SK-N-MC (cell line): ENCODE measurements at regions not wholly inside any gene's neighbourhood (a gene's known extent, or its start where the extent isn't known, plus 50 kb on each side); places are given as distances from the start of the nearest gene placed in this dataset.

ENCODE experiments used
- DNase-seq: peaks from one replicate; pipeline ENCODE4 v3.0.0-alpha.2; 2011; ENCODE audit warnings: low read depth, low spot score
- H3K27ac ChIP-seq: fragments of 200-600 bp; sonication (generic); 2 replicates; pipeline ENCODE4 v1.5.1; 2016; ENCODE audit warnings: mixed run types
- H3K36me3 ChIP-seq: fragments of 200-600 bp; sonication (generic); 2 replicates; pipeline ENCODE4 v1.6.1; 2017; ENCODE audit warnings: antibody characterized with exemption, low read length, mixed read lengths; ENCODE audit not compliant: insufficient read depth
- H3K4me3 ChIP-seq: fragments of 200-600 bp; sonication (generic); 2 replicates; pipeline ENCODE4 v1.5.1; 2016
- H3K9ac ChIP-seq: fragments of 200-600 bp; sonication (generic); 2 replicates; pipeline ENCODE4 v1.8.0; 2017; ENCODE audit warnings: mixed run types, mixed read lengths; ENCODE audit not compliant: insufficient read length
- H3K9me3 ChIP-seq: fragments of 200-600 bp; sonication (generic); 2 replicates; pipeline ENCODE4 v1.6.1; 2017; ENCODE audit warnings: low read depth, mild to moderate bottlenecking, antibody characterized with exemption, low read length, moderate library complexity, mixed read lengths
- EZH2 ChIP-seq: fragments of 200-600 bp; sonication (generic); IDR thresholded peaks from one replicate; pipeline ENCODE4 v1.6.1; 2017; ENCODE audit warnings: antibody characterized with exemption
- FOXP2 ChIP-seq: optimal IDR thresholded peaks from 2 replicates; pipeline ENCODE3; 2011; ENCODE audit warnings: mild to moderate bottlenecking, moderate library complexity; ENCODE audit not compliant: insufficient read depth; ENCODE audit errors: extremely low read length, control extremely low read depth
- POLR2AphosphoS5 ChIP-seq: IDR thresholded peaks from 2 replicates; pipeline ENCODE4 v1.6.1; 2012; ENCODE audit warnings: mild to moderate bottlenecking, low read depth, low read length, borderline replicate concordance

DNA sequence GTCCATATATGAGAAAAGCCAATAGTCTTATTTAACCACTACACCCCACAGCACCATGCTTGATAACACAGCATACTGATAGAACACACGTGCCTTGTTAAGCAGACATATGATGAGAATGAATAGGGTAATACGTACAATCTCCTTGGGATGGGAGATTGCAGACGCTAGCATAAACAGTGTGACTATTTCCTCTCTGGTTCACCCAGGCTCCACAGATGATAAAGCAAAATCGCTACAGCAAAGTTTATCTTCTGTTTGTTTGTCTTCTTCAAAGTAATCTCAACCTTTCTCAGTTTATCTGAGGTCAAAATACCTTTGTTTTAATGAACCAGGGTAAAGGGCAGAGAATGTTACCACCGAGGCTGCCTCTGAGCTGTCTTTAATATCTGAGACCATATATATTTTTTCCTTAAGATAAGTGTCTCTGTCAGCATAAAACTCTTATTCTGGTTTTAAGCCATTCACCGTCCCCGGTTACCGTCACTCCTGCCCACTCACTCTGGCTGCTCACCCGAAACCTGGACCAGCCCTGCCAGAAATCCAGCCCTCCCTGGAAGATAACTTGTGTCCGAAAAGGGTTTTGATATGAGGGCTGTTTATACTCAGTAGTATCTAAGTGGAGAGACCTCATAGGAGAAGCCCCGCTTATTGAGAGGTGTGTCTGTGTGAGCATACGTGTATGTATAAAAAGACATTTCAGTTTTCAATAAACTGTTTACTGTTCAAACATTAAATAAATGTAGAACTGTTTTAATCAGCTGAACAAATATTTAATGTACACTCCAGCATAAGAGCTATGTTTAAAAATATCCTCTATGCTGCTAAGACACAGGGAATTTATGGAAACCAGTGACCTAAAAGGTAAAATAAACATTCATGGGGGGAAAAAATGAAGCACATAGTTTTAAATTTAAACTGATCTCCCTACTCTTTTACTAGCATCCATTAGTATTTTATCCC, 465.4 kb downstream of the RASEF start:
- no peaks in the 10 kb centered on the region for H3K9me3 ChIP-seq
- no peaks in the 10 kb centered on the region for H3K36me3 ChIP-seq
- H3K9ac ChIP-seq, result no peak overlapping the region
- no peak overlapping the region for H3K27ac ChIP-seq
- TF ChIP-seq FOXP2, result no peak
- TF ChIP-seq EZH2, result no peak
- no peak for TF ChIP-seq POLR2AphosphoS5
- H3K4me3 ChIP-seq, result no peak overlapping the region
- no peak for DNase-seq

DNA sequence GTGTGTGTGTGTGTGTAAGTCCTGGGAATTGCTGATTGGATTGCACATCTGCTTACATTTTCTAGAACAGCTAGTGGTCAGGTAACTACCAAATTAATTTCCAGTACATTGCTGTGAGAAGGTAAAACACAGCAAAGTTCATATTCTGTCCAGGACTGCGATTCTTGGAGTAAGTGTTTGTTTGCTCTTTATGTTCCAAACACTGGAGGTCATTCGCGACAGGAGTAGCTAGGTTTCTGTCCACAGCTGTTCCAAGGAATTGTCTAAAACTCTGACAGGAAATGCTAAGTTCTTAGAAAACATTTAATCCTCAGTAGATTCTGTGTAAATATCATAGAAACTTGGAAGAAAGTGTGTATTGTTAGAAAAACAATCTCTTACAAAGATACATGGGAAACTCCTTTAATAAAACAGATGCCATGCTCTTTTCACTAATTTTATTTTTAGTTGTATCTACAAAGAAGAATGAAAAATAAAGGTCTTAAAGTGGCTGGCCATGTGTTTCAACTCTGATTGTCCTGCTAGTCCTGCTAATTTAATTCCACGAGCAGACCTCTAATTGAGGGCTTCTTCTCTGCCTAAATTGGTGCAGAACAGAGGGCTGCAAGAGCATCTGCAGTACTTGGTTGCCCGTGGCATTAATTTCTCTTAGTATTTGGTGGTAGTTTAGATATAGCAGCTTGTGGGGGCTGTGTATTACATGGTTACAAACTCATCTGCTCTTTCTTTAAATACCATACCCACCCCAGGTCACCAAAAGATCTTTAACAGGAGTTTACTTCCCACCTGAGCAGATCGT, 464.5 kb downstream of the RASEF start:
- H3K9ac ChIP-seq, result no peak overlapping the region
- DNase-seq, result no peak
- no peak overlapping the region for H3K4me3 ChIP-seq
- H3K27ac ChIP-seq, result no peak overlapping the region
- H3K9me3 ChIP-seq, result no peaks in the 10 kb centered on the region
- TF ChIP-seq FOXP2, result no peak
- no peak for TF ChIP-seq EZH2
- TF ChIP-seq POLR2AphosphoS5, result no peak
- H3K36me3 ChIP-seq, result no peaks in the 10 kb centered on the region

DNA sequence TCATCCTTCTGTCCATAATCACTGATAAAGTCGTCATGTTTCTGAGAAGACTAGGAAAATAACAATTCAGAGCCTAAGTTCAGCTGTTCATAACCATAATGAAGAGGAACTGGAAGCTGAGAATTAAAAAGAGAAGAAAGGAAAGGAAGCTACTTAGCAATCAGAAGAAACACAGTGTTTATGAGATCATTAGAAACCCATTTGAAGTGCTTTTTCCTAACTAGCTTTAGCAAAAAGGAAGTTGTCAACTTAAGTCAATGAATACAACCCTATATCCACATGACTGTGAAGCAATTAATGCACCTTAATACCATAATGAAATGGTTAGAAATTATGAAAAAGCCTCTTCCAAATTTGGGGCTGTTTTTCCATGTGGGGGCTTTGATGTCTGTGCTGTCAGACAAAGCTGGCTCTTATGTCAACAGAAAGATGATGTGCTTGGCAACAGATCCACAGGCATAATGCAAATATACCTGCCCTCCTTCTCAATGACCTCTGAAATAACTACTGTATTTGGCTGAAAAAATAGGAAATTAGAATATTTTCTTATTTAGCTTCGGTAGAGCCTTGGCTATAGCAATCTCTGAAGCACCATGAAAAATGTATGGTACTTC, 463.5 kb downstream of the RASEF start:
- Histone ChIP-seq H3K4me3 (no peak overlapping the region), H3K9ac (no peak overlapping the region), H3K36me3 (no peaks in the 10 kb centered on the region), H3K27ac (no peak overlapping the region), H3K9me3 (no peaks in the 10 kb centered on the region)
- TF ChIP-seq EZH2, result no peak
- TF ChIP-seq POLR2AphosphoS5, result no peak
- no peak for TF ChIP-seq FOXP2
- DNase-seq, result no peak

DNA sequence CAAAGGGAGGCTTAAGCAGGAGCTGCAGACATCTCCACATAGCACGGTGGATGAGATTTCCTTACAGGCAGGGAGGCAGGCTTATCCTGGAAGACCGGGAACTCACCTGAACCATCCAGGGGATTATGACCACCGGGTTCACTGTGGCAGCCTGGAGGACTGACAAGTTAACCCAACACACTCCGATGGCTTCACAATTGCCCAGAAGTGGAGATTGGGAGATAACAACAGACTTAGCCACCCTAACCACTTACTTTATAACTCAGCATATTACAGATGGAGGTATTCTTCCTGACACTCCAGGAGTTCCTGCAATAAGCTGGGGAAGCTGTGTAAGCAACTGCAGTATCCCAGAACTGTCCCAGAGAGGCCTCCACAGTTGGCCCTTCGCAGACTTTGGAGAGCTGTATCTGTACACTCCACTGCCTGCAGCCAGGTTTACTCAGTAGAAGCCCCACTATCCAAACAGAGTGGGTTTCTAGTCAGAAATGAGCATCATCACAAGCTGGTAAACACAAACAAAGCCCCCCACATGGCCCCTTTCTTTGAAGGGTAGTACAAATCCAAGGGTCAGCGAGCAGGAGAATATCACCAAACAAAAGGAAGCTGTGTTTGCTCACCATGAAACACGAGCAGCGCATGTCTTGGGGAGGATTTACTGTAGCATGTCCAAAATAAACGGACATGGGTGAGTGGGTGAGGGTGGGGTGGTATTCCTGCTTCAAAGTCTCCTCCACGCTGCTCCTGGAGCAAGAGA, 462.2 kb downstream of the RASEF start:
- no peaks in the 10 kb centered on the region for H3K36me3 ChIP-seq
- H3K9me3 ChIP-seq, result no peaks in the 10 kb centered on the region
- no peak for DNase-seq
- H3K27ac ChIP-seq, result no peak overlapping the region
- TF ChIP-seq FOXP2, result no peak
- no peak overlapping the region for H3K9ac ChIP-seq
- no peak overlapping the region for H3K4me3 ChIP-seq

DNA sequence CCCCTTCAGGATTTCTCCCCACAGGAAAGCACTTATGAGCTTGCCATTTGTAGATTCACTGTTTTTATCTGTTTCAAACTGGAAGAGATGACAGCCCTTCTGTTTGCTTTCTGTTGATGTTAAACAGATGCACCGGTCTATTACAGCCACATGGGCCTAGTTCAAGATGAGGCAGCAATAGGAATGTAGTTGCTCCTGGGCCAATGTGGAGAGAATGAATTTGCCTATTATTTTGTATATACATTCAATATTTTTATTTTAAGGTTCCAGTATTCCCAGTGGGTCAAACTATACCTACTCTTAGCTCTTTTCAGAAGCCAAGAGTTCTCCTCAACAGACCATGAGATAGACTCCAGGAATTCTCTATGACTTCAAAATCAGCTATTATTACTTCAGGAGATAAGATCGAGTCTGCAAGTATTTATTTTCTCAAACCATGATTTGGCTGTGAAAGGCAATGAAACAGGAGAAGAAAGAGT, 461.6 kb downstream of the RASEF start:
- no peaks in the 10 kb centered on the region for H3K9me3 ChIP-seq
- no peak for DNase-seq
- no peak for TF ChIP-seq FOXP2
- TF ChIP-seq POLR2AphosphoS5, result no peak
- no peak for TF ChIP-seq EZH2
- no peak overlapping the region for H3K27ac ChIP-seq
- H3K4me3 ChIP-seq, result no peak overlapping the region
- H3K9ac ChIP-seq, result no peak overlapping the region
- H3K36me3 ChIP-seq, result no peaks in the 10 kb centered on the region

DNA sequence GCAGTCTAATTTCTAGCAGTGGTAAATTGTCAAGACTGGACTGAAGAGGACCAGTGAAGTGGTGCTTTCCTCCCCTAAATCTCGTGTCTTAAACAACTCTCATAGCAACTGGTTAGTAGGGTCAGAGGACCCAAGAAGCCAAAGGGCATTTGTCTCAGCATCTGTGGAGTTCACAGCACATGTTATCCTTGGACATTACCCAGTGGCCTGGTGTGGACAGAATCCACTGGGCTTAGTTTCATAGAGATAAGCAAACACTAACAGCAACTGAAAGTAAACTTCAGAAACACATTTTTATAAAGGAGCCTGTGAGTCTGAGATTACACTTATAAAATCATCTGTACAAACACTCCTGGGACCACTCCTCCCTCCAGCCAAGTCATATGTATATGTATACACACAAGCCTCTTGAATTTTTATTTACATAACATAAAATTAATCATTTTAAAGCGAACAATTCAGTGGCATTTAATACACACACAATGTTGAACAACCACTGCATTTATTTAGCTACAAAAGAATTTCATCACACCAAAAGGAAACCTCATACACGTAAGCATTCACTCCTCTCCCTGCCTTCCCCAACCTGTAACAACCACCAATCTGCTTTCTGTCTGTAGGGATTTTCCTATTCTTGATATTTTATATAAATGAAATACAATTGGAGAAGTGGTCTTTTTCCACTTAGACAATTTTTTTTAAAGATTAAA, 457.8 kb downstream of the RASEF start:
- TF ChIP-seq POLR2AphosphoS5 (no peak), FOXP2 (no peak), EZH2 (no peak)
- Histone ChIP-seq H3K36me3 (no peaks in the 10 kb centered on the region), H3K9ac (no peak overlapping the region), H3K27ac (no peak overlapping the region), H3K4me3 (no peak overlapping the region), H3K9me3 (no peaks in the 10 kb centered on the region)
- no peak for DNase-seq

DNA sequence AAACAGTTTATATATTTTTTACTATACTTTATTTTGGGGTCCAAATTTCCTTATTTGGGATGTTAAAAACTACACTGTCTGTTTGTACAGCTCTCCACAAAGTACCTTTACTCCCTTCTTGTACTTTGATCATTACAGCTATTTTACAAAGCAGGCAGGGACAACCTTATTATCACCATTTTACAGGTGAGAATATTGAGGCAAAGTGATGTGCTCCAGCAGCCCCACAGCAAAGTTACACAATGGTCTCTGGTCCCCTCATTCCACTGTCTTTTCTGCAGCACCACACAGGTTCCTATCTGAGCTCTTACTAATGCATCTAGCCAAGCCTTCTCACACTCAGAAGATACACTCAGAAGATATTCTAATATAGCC, 457.3 kb downstream of the RASEF start:
- Histone ChIP-seq H3K36me3 (no peaks in the 10 kb centered on the region), H3K9me3 (no peaks in the 10 kb centered on the region), H3K9ac (no peak overlapping the region), H3K4me3 (no peak overlapping the region), H3K27ac (no peak overlapping the region)
- TF ChIP-seq FOXP2 (no peak), POLR2AphosphoS5 (no peak), EZH2 (no peak)
- DNase-seq, result no peak

DNA sequence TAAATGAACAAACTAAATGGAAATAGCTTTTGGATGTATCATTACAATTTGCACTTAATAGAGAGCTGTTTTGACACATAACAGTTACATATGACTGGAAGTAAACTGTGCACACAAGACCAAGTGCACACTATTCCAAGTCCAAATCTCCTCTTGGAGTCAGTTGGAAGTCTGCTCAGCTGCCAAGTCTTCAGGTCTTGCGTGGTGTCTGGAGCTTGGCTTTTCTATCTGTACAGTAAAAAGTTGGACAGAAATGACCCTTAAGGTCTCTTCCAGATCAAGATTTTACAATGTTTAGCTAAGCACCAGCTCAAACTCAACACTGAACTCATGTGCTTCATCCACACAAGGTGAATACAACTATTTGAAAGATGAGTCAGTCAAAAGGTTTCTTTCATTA, 456.9 kb downstream of the RASEF start:
- TF ChIP-seq POLR2AphosphoS5 (no peak), FOXP2 (no peak), EZH2 (no peak)
- Histone ChIP-seq H3K9me3 (no peaks in the 10 kb centered on the region), H3K36me3 (no peaks in the 10 kb centered on the region), H3K4me3 (no peak overlapping the region), H3K27ac (no peak overlapping the region), H3K9ac (no peak overlapping the region)
- no peak for DNase-seq
